SH-SY5Y (cell line): ENCODE measurements at regions not wholly inside any gene's neighbourhood (a gene's known extent, or its start where the extent isn't known, plus 50 kb on each side); places are given as distances from the start of the nearest gene placed in this dataset.
A peak's percentile ranks its signal among the peaks of the same experiment; 100 is the strongest.

Experiments
- GATA2 ChIP-seq: IDR thresholded peaks from 2 replicates; pipeline ENCODE4 v1.6.1; 2011; ENCODE audit warnings: mild to moderate bottlenecking, low read depth, low read length
- GATA3 ChIP-seq: IDR thresholded peaks from 2 replicates; pipeline ENCODE4 v1.6.1; 2011; ENCODE audit warnings: low read depth, mild to moderate bottlenecking, low read length, moderate library complexity

DNA sequence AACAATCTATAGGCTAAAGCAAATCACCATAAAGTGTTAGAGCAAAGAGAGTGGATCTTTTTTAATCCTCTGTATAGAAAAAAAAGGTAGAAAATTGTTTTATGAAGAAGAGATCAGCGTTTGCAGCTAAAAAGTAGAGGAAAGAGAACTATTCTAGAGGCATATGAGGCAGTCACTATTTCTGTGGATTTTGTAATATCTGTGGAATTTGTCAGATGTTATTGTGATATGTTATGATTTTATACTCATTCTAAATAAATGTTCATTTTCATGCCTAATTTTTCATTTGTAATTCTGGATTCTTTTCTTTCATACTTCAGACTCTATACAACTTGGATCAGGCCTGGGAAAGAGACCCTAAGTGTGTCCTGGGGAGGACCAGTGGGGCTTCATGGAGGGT, 295.0 kb upstream of the LYZL1 start:
- TF ChIP-seq GATA3 = no peak
- no peak for TF ChIP-seq GATA2

- TF ChIP-seq GATA3 (no peak), GATA2 (no peak)
Observed at GRCh38 chr10:28995497-28995896, 293.4 kb upstream of the LYZL1 start.

GRCh38 chr10:28996345-28996744, 292.5 kb upstream of the LYZL1 start:
- TF ChIP-seq GATA3 (no peak), GATA2 (no peak)

GRCh38 chr10:28996947-28997551, 291.8 kb upstream of the LYZL1 start:
- TF ChIP-seq GATA2 (no peak), GATA3 (no peak)

DNA sequence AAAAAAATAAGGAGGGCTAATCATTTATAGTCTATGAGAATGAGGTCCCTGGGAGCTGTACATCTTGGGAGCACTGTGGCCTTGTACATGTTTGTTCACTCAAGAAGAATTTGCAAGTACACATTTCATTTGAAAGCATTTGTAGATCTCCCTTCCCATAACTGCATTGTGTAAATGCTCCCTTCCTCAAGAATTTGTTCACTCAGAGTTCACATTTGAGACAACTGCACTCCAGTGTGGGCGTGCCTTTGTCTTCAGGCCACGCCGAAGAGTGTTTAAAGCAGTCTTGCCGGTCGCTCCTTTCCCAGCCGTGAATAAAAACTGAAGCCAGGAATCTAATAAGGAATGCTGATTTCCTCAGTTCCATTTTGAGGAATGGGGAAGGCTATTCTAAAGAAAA, 291.1 kb upstream of the LYZL1 start:
- no peak for TF ChIP-seq GATA2
- no peak for TF ChIP-seq GATA3

DNA sequence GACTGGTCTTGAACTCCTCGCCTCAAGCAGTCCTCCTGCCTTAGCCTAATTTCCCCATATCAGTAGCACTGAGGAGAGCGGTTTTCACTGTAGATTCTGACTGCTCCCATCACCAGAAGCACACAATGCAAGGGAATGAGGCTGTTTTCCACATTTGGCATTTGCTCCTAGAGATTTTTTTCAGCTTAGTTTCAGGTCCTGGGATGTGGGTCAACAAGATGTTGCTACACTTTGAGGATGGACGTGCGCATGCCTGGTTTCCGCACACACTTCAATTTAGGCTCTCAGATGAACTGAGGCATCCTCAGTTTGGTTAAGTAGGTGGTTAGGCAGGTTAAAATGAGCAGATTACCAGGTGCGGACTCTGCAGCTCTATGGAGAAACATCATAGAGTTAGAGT, 287.1 kb upstream of the LYZL1 start:
- TF ChIP-seq GATA2 (no peak), GATA3 (no peak)

DNA sequence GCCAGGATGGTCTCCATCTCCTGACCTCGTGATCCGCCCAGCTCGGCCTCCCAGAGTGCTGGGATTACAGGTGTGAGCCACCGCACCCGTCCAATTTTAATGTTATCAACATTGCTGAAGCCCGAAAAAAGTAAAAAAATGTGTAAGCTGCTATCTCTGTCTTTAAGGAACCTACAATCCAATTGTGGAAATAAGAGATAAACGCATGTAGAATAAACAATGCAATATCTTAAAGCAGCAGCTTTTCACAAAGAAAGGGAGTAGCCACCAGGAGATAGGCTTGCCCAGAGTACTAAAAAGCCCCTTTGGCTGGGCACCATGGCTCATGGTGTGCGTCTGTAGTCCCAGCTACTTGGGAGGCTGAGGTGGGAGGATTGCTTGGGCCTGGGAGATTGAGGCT, 282.9 kb upstream of the LYZL1 start:
- TF ChIP-seq GATA2 (no peak), GATA3 (no peak)

DNA sequence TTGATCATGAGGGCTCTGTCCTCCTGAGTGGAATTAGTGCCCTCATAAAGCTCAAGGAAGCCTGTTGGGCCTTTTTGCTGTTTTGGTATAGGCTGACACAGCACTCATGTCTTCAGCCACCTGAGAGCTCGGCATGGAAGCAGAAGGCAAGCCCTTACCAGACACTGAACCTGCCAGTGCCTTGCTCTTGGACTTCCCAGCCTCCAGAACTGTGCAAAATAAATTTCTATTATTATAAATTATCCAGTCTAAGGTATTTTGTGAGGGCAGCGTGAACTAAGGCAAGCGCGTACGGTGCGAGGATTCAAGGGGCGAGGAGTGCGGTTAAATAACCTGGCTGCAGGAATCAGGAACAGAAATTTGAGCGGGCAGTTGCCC, 281.5 kb upstream of the LYZL1 start:
- TF ChIP-seq GATA2 (no peak), GATA3 (no peak)

- TF ChIP-seq GATA3 (no peak), GATA2 (no peak)
Observed at GRCh38 chr10:29007748-29008610, 280.9 kb upstream of the LYZL1 start.

- TF ChIP-seq GATA3 = no peak
- TF ChIP-seq GATA2 = no peak
Observed at GRCh38 chr10:29009464-29009863, 279.4 kb upstream of the LYZL1 start.

DNA sequence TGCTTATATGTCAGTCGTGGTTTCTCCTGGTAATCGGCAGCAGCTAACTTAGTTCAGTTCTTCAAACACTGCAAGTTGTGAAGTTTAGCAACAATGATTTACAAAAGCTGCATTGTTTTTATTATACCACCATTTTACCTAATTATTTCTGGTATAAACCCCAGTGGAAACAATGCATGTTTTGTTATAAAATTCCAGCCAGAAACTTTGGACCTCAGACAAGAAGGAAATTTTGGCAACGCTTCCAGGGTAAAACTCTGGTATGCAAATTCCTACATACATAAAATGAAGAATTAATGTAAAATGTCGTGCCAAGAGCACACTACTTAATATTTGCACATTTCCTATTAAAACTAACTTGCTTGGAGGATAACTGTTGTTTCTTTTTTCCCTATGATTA, 277.4 kb upstream of the LYZL1 start:
- TF ChIP-seq GATA3 = no peak
- no peak for TF ChIP-seq GATA2

- TF ChIP-seq GATA3 (no peak), GATA2 (no peak)
Observed at GRCh38 chr10:29012926-29013554, 275.8 kb upstream of the LYZL1 start.

DNA sequence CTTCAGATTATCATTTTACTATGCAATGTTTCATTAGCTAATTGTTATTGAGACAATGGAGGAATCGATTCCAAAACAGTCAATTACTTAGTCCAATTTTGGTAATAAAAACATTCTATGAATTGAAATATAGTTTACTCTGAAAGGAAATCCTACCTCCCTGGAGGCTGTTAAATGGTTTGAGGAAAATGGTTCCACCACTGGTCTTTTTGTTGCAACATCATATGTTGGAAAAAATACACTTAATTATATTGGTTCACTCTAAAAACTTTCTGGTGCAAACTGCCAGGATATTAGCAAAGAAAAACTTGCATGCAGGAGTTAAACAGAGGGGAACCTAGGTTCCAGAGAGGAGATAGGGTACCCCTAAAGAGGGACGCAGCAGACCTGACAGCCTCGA, 267.3 kb upstream of the LYZL1 start:
- TF ChIP-seq GATA3 = no peak
- no peak for TF ChIP-seq GATA2

DNA sequence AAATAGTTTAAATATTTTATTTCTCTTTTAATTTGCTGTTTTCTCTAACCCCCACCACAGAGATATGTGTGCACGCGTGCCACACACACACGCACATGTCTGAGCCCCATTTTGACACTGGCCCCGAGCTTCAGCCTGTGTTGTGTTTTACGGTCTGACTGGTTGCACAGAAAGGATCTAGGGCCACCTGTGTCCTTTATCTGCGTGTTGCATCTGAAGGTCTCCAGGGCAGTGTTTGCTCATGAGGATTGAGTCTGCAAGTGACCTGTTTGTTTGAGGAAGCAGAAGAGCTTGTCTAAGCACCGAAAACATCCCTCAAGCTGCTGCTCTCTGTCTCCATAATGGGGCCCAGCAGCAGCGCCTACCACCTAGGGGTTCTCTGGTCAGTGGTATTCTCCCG, 266.4 kb upstream of the LYZL1 start:
- peak; percentile 72 for TF ChIP-seq GATA3
- peak; percentile 95 for TF ChIP-seq GATA2

DNA sequence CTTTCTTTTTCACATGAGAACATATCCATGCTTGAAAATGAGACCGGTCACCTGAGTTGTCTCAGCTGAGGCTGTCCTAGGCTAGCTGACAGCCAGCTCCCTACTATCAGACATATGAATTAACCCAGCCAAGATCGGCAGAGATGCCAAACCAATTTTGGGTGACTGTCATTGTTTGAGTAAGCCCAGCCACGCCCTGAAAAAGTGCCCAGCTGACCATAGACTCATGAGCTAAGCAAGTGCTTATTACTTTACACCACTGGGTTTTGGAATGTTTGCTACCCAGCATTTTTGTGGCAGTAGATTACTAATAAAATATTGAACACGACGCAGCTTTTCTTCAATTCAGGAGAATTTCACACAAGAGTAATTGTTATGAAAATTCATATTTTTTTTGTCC, 265.2 kb upstream of the LYZL1 start:
- no peak for TF ChIP-seq GATA3
